Stimulated activated CD8-positive, alpha-beta memory T cell treated with anti-CD3 and anti-CD28 coated beads, Interleukin-2, amount 100 ng/mL, for 48 hours (primary cell): ENCODE measurements at regions not wholly inside any gene's neighbourhood (a gene's known extent, or its start where the extent isn't known, plus 50 kb on each side); places are given as distances from the start of the nearest gene placed in this dataset.
"Not testable (repeated sequence)": the region's sequence is repeated elsewhere in the genome, so short reads cannot be mapped to it uniquely, and the experiment has no call there.

Experiments
- DNase-seq, 2 donors: peaks; one replicate each; pipeline ENCODE4 v3.0.0-alpha.2; 2020; ENCODE audit warnings: low read depth in 2 of 2

DNA sequence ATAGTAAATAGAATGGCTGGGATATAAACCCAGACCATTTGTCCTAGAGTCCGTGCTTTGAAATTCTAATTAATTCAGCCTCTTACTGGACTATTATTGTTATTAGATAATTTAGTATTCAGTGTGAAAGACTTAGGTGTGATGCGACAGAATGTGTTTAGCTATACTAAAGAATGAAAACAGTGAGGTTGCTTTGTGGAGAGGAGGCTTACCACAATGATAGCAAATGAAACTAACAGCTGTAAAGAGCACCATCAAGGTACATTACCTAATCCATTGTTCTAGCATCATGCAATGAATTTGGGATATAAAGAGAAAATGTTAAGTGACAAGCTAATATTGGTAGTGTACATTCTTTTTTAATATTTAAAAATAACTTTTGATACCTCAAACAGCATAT is 911.1 kb downstream of the KCNT2 start:
- no peak for DNase-seq

DNA sequence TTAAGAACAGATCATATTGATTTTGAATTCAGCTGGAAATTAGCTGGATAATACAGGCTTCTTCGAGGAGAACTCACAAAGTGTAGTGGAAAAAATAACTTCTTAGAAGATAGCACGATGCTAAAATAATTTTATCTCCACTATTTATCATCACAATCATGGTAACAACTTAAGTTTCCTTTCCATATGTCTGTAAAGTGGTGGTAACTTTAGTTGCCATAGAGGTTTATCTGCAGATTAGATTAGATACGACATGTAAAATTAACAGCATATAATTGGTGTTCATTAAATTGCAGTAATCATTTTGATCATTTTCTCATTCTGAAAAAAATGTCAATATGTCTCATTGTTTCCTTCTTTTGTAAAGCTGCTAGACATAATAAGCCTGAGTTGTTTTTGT is 921.5 kb downstream of the KCNT2 start:
- DNase-seq: no peak

- DNase-seq: no peak
Observed at GRCh38 chr1:195664628-195665027, 943.6 kb downstream of the KCNT2 start.

DNA sequence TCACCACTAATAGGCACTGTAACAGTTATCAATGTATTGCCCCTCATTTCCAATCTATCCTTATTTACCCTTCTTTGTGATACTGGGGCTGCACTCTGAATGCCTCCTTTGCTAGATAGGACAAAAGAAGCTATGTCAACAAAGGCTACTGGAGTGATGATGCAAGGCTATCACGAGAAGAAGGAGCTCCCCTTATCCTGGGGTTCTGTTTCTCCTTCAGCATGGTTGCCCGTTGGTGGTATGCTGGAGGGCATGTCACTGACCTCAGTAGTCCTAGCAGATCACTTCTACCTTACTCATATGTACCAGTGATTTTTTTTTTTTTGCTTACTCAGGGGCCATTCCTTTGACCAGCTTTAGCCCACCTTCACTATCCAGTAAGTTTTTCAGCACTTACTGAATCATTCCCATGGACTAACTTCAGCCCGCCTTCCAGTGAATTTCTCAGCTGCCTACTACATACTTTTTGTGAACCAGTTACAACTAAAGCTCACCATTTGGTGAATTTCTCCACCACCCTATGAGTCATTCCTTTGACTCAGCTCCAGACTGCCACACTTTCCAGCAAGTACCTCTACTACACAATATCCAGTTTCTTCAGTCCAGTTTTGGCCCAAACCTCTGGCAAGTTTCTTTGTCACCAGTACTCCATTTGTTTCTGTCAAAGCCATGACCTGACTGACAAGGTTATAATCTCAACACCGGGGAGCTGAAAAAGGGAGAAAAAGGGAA is 944.5 kb downstream of the KCNT2 start:
- no peak for DNase-seq

DNA sequence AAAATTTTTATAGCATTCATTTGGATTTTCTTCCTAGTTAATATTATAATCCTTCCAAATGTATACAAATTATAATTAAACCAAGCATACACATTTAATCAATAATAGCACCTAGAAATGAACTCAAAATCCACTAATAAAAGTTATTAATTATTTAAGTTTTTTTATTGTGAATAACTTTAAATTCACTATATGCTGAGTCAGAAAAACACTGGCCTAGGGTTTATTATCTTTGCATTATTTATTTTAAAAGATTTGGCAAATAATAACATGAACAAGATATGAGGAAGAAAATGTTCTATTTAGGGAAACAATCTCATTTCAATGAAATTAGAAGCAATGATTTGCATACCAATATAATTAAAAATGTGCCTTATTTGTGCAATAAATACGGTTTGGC is 951.5 kb downstream of the KCNT2 start:
- no peak for DNase-seq

- DNase-seq: not testable (repeated sequence)
Observed at GRCh38 chr1:195648875-195649274, 959.4 kb downstream of the KCNT2 start.

GRCh38 chr1:195637539-195637938 is 970.7 kb downstream of the KCNT2 start:
- DNase-seq: no peak

DNA sequence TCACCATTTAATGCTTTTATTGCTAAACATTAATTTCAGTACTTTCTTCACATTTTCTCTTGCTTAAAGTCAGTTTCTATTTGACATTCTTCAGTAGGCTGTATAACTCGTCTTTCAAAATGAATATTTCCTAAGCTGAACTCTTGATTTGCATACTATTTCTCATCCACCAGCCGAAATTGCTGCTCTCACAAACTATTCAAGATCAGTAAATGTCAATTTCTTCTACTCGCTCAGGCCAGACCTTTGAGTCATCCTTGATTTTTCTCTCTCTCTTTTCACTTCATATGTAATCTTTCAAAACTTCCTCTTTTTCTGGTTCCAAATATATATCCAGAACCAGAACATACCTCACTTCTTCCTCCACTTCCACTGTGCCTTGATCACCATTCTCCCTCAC is 990.0 kb downstream of the KCNT2 start:
- no peak for DNase-seq

DNA sequence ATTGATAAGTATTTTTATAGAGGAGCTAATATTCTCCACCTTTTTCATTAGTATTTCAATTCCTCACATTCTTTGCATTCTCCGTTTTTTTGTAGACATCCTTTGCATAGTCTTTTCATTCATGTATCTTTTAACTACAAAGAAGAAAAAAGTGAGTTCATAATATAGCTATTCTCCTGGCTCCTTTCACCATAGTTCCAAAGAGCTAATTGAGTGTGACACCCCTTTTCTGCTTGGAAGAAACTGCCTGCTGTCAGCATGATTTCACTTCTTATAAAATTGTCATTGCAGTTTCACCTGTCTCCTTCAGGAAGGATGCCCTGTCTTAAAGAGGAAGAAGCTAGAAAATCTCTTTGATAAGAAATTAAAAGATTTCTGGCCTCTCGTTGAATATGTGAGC is 991.1 kb downstream of the KCNT2 start:
- DNase-seq: no peak

- DNase-seq: no peak
Observed at GRCh38 chr1:195608883-195609282, 999.4 kb downstream of the KCNT2 start.

DNA sequence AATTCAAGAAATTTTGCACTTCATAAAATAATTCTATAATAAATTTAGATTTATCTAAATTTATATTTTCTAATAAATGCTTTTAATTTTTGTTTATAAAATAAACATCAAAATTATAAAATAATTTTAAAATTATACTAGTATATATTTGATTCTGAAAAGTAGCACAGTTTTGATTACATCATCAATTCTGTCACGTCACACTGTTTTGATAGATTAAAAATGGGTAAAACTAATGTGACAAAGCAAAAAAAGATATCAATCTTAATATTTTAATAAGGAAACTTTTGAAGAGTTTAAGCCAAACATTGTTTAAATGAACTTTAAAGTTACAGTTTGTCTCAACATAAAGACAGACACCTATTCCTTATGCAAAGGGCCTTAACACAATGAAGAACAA is 1001.8 kb downstream of the KCNT2 start:
- no peak for DNase-seq

- DNase-seq: no peak
Observed at GRCh38 chr1:195604287-195604686, 1004.0 kb downstream of the KCNT2 start.

- no peak for DNase-seq
Observed at GRCh38 chr1:195597891-195598290, 1010.3 kb downstream of the KCNT2 start.

GRCh38 chr1:195594773-195595172 is 1013.5 kb downstream of the KCNT2 start:
- DNase-seq: no peak

DNA sequence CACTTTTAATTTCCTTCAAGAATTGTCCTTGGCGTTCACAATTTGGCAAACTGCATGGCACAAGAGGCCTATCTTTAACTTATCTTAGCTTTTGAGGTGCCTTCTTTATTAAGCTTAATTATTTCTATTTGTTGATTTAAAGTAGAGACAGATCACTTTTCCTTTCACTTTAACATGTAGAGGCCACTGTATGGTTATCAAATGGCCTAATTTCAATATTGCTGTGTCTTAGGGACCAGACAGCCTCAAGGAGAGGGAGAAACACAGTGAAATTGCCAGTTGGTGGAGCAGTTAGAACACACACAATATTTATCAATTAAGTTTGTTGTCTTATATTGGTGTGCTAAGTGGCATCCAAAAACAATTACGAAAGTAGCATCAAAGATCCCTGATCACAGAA is 1013.9 kb downstream of the KCNT2 start:
- DNase-seq: no peak

DNA sequence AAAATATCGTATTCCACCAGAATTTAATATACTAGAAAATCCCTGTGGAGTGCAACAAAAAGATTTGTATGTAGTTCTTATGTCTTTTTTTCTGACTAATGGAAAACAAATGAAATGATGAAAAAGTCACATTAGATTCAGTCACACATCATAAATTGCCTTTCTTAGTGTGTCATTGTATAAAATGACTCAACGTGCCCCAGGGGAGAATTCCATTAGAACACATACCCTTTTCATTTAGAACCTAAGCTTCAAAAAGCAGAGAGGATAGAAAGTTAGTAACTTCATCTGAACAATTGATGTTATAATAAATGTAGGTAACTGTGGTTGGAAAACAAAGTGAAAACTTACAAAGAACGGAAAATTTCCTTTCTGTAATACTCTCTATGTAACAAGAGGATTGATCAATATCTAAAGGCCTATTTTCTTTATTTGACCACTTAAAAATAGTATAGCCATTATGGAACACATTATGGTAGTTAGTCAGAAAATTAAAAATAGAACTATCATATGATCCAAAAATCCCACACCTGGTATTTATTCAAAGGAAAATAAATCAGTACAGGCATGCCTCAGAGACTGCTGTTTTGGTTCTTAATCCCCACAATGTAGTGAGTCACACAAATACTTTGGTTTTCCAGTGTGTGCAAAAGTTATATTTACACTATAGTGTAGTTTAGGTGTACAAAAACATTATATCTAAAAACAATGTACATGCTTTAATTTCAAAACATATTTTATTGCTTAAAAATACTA is 1016.1 kb downstream of the KCNT2 start:
- no peak for DNase-seq

GRCh38 chr1:195590649-195591048 is 1017.6 kb downstream of the KCNT2 start:
- DNase-seq: no peak

DNA sequence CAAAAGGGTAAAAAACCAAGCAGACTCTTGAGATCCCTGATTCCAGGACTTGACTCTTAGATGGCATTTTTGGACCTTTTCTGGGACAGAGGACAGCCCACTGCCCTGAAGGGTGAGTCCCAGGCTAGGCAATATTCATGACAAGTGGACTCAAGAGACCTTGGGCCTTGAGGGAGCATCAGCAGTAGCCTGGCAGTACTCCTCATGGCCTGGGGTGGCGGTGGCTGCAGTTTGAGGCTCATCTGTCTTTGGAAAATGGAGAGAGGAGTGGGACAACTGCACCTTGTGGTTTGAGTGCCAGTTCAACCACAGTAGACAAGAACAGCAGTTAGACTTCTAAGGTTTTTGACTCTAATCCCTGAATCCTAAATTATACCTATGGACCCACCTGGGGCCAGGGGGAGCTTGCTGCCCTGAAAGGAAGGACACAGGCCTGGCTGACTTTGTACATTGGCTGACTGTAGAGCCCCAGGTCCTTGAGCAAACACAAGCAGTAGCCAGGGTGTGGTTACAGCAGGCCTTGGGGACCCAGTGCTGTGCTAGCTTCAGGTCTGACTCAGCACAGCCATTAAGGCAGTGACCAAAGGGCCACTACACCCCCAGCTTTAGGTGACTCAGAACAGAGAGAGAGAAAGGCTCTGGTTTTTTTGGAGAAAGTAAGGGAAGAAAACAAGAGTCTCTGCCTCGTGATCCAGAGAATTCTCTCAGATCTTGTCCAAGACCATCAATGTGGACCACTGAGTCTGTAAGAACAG is 1023.2 kb downstream of the KCNT2 start:
- no peak for DNase-seq

DNA sequence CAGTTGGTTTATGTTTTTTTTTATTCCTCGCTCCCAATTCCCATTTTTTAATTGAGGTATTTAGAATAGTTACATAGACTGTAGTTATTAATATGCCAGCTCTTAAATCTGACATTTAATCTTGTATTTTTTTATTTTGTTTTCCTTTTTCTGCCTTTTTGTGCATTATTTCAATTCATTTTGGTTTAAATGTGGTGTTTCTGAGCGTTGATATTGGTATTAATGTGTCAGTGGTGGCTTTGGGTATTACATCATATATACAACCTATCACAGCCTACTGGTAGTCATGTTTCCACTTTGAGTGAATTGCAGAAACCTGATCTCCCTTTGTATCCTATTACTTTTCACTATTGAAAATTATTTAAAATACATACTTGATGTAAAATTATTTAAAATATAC is 1027.3 kb downstream of the KCNT2 start:
- DNase-seq: no peak

GRCh38 chr1:195577748-195578147 is 1030.5 kb downstream of the KCNT2 start:
- no peak for DNase-seq

- DNase-seq: no peak
Observed at GRCh38 chr1:195576641-195577040, 1031.6 kb downstream of the KCNT2 start.

GRCh38 chr1:195574511-195574910 is 1033.7 kb downstream of the KCNT2 start:
- DNase-seq: no peak

DNA sequence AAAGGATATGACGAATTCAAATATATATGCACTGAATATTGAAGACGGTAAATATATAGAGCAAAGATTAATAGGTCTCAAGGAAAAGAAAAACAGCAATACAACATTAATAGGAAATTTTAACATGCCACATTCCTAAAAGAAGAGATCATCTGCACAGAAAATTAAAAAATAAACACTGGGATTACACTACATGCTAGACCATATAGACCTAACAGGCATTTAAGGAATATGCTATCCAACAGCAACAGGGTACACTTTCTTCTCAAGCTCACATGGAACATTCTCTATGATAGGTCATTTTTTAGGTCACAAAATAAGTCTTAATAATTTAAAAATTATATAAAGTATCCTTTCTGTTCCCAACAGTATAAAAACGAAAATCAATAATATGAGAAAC is 1038.3 kb downstream of the KCNT2 start:
- no peak for DNase-seq
